ES-I3 (cell line): ENCODE measurements at regions not wholly inside any gene's neighbourhood (a gene's known extent, or its start where the extent isn't known, plus 50 kb on each side); places are given as distances from the start of the nearest gene placed in this dataset.

Experiments used
- H3K36me3 ChIP-seq: 2 replicates; pipeline ENCODE4 v1.6.1; 2013; ENCODE audit warnings: mild to moderate bottlenecking, low read length, control low read depth, moderate library complexity; ENCODE audit not compliant: insufficient read depth
- H3K4me1 ChIP-seq: 2 replicates; pipeline ENCODE4 v1.6.1; 2013; ENCODE audit warnings: mild to moderate bottlenecking, control low read depth, low read length; ENCODE audit not compliant: insufficient read depth
- H3K9ac ChIP-seq: 2 replicates; pipeline ENCODE4 v1.6.1; 2013; ENCODE audit warnings: low read depth, mild to moderate bottlenecking, low read length, moderate library complexity
- H3K9me3 ChIP-seq: 2 replicates; pipeline ENCODE4 v1.6.1; 2013; ENCODE audit warnings: mild to moderate bottlenecking, low read length, moderate library complexity; ENCODE audit not compliant: control insufficient read depth, insufficient read depth

- Histone ChIP-seq H3K9ac (no peak overlapping the region), H3K9me3 (no peaks in the 10 kb centered on the region), H3K36me3 (no peaks in the 10 kb centered on the region), H3K4me1 (0 out of 2 replicates have a peak, but pooled peaks cover 5% of the 10 kb centered on the region)
Measured at GRCh38 chr3:64392001-64392400, 166.7 kb upstream of the PRICKLE2 start.

- Histone ChIP-seq H3K4me1 (no peaks in the 10 kb centered on the region), H3K36me3 (no peaks in the 10 kb centered on the region), H3K9ac (no peak overlapping the region), H3K9me3 (no peaks in the 10 kb centered on the region)
Measured at GRCh38 chr3:64390893-64391292, 165.6 kb upstream of the PRICKLE2 start.

- Histone ChIP-seq H3K36me3 (no peaks in the 10 kb centered on the region), H3K9me3 (no peaks in the 10 kb centered on the region), H3K4me1 (no peaks in the 10 kb centered on the region), H3K9ac (no peak overlapping the region)
Measured at GRCh38 chr3:64388886-64389285, 163.6 kb upstream of the PRICKLE2 start.

- Histone ChIP-seq H3K36me3 (no peaks in the 10 kb centered on the region), H3K4me1 (no peaks in the 10 kb centered on the region), H3K9me3 (no peaks in the 10 kb centered on the region), H3K9ac (no peak overlapping the region)
Measured at GRCh38 chr3:64387688-64388087, 162.4 kb upstream of the PRICKLE2 start.

GRCh38 chr3:64385277-64385676 is 160.0 kb upstream of the PRICKLE2 start:
- H3K9me3 ChIP-seq: no peaks in the 10 kb centered on the region
- no peak overlapping the region for H3K9ac ChIP-seq
- H3K36me3 ChIP-seq: no peaks in the 10 kb centered on the region

GRCh38 chr3:64384561-64384960 is 159.3 kb upstream of the PRICKLE2 start:
- Histone ChIP-seq H3K4me1 (no peaks in the 10 kb centered on the region), H3K36me3 (no peaks in the 10 kb centered on the region), H3K9me3 (no peaks in the 10 kb centered on the region), H3K9ac (no peak overlapping the region)

More at GRCh38 chr3:64385277-64385676, 160.0 kb upstream of the PRICKLE2 start:
- no peaks in the 10 kb centered on the region for H3K4me1 ChIP-seq

GRCh38 chr3:64382153-64382552 is 156.9 kb upstream of the PRICKLE2 start:
- H3K9ac ChIP-seq: no peak overlapping the region
- no peaks in the 10 kb centered on the region for H3K9me3 ChIP-seq
- no peaks in the 10 kb centered on the region for H3K36me3 ChIP-seq
- H3K4me1 ChIP-seq: no peaks in the 10 kb centered on the region

GRCh38 chr3:64381367-64381766 is 156.1 kb upstream of the PRICKLE2 start:
- Histone ChIP-seq H3K36me3 (no peaks in the 10 kb centered on the region), H3K4me1 (no peaks in the 10 kb centered on the region), H3K9me3 (no peaks in the 10 kb centered on the region), H3K9ac (no peak overlapping the region)

- H3K4me1 ChIP-seq: no peaks in the 10 kb centered on the region
- H3K36me3 ChIP-seq: no peaks in the 10 kb centered on the region
- no peaks in the 10 kb centered on the region for H3K9me3 ChIP-seq
- no peak overlapping the region for H3K9ac ChIP-seq
Measured at GRCh38 chr3:64380546-64380945, 155.3 kb upstream of the PRICKLE2 start.

GRCh38 chr3:64379221-64379620 is 154.0 kb upstream of the PRICKLE2 start:
- Histone ChIP-seq H3K4me1 (no peaks in the 10 kb centered on the region), H3K9me3 (no peaks in the 10 kb centered on the region), H3K36me3 (no peaks in the 10 kb centered on the region), H3K9ac (no peak overlapping the region)

- Histone ChIP-seq H3K4me1 (no peaks in the 10 kb centered on the region), H3K36me3 (no peaks in the 10 kb centered on the region), H3K9me3 (no peaks in the 10 kb centered on the region), H3K9ac (no peak overlapping the region)
Measured at GRCh38 chr3:64377942-64378341, 152.7 kb upstream of the PRICKLE2 start.

- no peaks in the 10 kb centered on the region for H3K9me3 ChIP-seq
Measured at GRCh38 chr3:64375737-64376136, 150.5 kb upstream of the PRICKLE2 start.

GRCh38 chr3:64369390-64369789 is 144.1 kb upstream of the PRICKLE2 start:
- H3K36me3 ChIP-seq: no peaks in the 10 kb centered on the region
- H3K9ac ChIP-seq: no peak overlapping the region
- no peaks in the 10 kb centered on the region for H3K9me3 ChIP-seq
- 0 out of 2 replicates have a peak, but pooled peaks cover 3% of the 10 kb centered on the region for H3K4me1 ChIP-seq

More at GRCh38 chr3:64375737-64376136, 150.5 kb upstream of the PRICKLE2 start:
- no peak overlapping the region for H3K9ac ChIP-seq
- no peaks in the 10 kb centered on the region for H3K36me3 ChIP-seq
- no peaks in the 10 kb centered on the region for H3K4me1 ChIP-seq

GRCh38 chr3:64368257-64369020 is 143.2 kb upstream of the PRICKLE2 start:
- Histone ChIP-seq H3K9ac (no peak overlapping the region), H3K9me3 (no peaks in the 10 kb centered on the region), H3K36me3 (no peaks in the 10 kb centered on the region), H3K4me1 (peaks cover 3% of the 10 kb centered on the region; the same call in 1 of the 2 replicates)

GRCh38 chr3:64365877-64366276 is 140.6 kb upstream of the PRICKLE2 start:
- Histone ChIP-seq H3K9ac (no peak overlapping the region), H3K4me1 (peaks cover 3% of the 10 kb centered on the region; the same call in 1 of the 2 replicates), H3K9me3 (no peaks in the 10 kb centered on the region), H3K36me3 (no peaks in the 10 kb centered on the region)
